Activated CD4-positive, alpha-beta T cell treated with anti-CD3 and anti-CD28 coated beads for 48 hours (primary cell): ENCODE measurements at regions not wholly inside any gene's neighbourhood (a gene's known extent, or its start where the extent isn't known, plus 50 kb on each side); places are given as distances from the start of the nearest gene placed in this dataset.
"Not testable (repeated sequence)": the region's sequence is repeated elsewhere in the genome, so short reads cannot be mapped to it uniquely, and the experiment has no call there.

Experiments used
- DNase-seq: peaks from one replicate; pipeline ENCODE4 v3.0.0-alpha.2; 2020

- no peak for DNase-seq
Measured at GRCh38 chr20:51955756-51956155, 153.4 kb upstream of the SALL4 start.

- no peak for DNase-seq
Measured at GRCh38 chr20:51953731-51954340, 151.5 kb upstream of the SALL4 start.

GRCh38 chr20:51950926-51951325 lies 148.6 kb upstream of the SALL4 start:
- DNase-seq = no peak

DNA sequence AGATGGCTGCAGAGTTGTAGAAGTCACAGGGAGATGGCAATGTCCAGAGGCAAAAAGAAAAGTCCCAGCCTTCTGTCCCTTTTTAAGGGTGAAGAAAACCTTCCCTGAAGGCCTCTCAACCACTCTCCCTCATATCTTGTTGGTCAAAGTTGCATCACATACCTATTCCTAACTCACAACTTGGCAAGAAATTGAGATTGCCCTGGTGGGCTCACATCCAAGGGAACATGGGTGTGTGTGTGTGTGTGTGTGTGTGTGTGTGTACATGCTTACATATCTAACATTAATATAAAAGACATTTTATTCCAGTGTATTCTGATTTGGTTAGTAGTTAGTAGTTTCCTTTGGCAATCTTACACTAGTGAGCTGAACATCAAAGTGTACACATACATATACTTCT lies 144.3 kb upstream of the SALL4 start:
- DNase-seq = no peak

GRCh38 chr20:51945881-51946280 lies 143.6 kb upstream of the SALL4 start:
- no peak for DNase-seq

- no peak for DNase-seq
Measured at GRCh38 chr20:51945177-51945576, 142.9 kb upstream of the SALL4 start.

DNA sequence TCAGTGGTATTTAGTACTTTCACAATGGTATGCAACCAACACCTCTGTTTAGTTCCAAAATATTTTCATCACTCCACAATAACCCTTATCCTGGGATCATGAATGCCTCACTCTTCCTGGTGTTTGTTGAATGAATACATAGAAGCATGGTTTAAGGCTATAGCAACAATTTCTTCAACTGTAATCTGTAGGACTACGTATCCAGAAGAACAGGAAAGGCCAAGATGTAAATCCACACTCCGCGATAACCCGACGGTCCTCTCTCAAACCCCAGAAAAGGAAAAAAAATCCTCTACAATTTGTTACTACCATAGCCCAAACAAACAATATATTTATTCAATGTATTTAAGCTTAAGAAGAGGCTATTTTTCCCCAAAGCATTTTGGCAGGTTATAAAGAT lies 141.4 kb upstream of the SALL4 start:
- DNase-seq = no peak

- DNase-seq = not testable (repeated sequence)
Measured at GRCh38 chr20:51943326-51943725, 141.0 kb upstream of the SALL4 start.

DNA sequence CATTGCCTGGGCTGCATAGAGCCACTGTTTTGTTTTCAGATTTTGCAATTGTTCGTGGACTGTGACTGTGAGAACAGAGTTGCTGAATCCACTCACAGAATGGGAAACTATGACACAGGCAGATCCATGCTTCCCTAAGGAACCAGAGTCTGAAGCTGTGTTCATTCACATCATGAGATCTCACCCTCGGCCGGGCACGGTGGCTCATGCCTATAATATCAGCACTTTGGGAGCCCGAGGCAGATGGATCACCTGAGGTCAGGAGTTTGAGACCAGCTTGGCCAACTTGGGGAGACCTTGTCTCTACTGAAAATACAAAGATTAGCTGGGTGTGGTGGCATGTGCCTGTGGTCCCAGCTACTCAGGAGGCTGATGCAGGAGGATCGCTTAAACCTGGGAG lies 139.2 kb upstream of the SALL4 start:
- no peak for DNase-seq

GRCh38 chr20:51939259-51939585 lies 136.9 kb upstream of the SALL4 start:
- no peak for DNase-seq

DNA sequence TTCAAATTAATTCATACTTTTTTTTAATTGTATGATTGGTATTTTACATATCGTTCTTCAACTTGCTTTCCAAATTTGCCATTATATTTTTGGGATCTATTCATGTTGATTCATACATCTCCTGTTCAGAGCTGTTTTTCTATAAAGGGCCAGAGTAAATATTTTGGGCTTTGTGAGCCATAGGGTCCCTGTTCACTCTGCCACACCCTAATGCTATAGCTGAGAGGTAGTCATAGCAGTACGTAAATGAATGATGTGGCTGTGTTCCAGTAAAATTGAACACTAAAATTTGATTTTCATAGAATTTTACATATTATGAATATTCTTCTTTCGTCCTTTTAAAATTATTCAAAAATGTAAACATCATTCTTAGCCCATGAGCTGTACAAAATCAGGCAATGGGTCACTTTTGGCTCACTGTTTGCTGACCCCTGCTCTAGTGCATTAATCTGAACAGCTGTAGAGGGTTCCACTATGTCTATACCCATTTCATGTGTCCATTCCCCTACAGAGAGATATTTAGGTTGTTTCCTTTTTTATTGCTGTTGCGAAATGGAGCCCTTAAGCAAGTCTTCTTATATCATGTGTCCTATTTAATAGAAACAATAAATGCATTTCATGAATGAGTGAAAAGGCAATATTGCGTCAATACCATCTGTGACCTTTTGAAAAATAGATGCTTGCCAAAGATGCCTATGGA lies 136.4 kb upstream of the SALL4 start:
- no peak for DNase-seq

DNA sequence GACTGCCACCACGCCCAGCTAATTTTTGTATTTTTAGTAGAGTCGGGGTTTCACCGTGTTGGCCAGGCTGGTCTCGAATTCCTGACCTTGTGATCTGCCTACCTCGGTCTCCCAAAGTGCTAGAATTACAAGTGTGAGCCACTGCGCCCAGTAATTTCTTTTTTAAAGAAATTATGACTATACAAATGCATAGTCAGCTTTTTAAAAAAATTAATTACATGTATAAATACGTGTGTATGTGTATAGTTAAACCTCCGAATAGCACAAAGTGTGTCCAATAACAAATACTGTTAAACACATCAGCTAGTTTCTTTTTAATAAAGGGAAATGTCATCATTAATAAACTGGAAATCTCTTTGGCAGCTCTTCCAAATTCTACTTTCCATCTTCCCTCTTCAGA lies 135.5 kb upstream of the SALL4 start:
- DNase-seq = no peak

DNA sequence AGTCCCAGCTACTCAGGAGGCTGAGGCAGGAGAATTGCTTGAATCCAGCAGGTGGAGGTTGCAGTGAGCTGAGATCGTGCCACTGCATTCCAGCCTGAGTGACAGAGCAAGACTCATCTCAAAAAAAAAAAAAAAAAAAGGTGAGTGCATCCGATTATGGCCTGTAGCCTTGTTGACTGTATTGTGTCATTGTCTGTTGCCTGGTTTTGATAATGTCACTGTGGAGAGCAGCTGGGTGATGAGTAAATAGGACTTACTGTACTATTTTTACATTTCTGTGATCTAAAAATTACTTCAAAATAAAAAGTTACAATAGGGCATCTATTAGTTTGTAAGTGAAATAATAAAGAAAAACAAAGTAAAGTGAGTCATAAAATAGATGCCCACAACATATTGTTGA lies 134.1 kb upstream of the SALL4 start:
- DNase-seq = no peak

- no peak for DNase-seq
Measured at GRCh38 chr20:51935003-51935358, 132.7 kb upstream of the SALL4 start.

DNA sequence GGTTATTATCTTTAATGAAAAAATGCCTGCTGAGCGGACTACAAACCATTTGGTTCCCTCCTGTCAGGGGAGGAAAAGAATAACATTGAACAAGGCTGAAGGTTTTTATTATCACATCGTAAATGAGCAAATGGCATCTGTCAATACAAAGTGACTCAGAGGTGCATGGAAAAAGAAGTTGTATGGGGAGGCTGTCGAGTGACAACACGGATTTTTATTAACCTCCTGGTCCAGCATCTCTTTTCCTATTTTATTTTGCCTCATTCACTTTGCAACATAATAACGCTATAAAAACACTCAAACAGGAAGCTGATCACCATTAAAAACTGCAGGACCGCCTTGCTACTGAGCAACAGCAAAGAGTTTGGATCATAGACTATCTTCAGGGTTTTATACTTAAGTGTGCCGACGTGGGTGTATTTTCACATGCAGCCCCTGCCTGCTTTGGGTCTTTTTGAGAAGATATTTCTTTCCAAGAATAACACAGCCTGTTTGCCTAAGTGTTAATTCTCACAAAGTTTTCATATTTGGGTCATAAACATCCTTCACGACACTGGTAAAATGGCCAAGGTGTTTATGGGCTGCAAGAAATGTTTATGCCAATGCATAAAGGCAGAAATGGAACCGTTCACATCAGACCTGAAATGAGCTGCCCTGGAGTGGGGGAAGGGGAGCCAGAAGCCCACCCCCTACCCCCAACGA lies 132.1 kb upstream of the SALL4 start:
- DNase-seq = no peak

DNA sequence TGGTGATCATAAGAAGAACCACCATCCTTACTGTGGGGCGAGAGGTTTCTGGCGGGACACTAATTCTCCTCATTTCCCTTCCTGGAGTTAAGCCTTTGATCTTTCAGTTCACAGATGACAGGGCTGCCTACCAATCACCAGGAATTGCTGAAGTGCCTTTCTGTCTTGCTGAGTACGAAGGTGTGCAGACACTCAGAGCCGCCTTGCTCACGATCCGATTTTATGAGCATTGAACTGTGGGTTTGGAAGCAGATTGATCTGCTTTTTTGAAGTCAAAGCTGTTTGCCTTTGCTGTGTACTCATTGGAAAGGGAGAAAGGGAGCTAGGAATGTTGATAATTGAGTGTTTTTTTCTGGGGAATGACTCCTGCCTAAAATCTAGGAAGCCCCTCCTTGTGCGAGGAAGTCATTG lies 129.1 kb upstream of the SALL4 start:
- no peak for DNase-seq

DNA sequence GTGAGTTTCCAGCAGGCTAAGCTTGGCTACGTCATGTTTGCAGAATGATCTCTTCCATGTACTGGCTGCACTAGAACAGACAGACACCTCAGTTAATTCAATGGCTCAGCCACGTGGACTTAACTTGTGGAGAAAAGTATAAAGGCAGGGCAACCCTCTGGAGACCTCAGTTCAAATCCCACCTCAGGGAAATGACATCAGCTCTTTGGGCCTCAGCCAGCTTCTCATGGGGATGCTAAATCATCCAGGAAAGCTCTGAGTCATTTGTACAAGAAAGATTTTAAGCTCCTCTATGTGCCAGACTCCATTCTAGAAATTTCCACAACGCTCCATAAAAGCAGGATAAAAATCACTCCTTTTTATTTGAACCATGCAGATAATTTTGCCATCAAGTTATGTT lies 128.5 kb upstream of the SALL4 start:
- no peak for DNase-seq

DNA sequence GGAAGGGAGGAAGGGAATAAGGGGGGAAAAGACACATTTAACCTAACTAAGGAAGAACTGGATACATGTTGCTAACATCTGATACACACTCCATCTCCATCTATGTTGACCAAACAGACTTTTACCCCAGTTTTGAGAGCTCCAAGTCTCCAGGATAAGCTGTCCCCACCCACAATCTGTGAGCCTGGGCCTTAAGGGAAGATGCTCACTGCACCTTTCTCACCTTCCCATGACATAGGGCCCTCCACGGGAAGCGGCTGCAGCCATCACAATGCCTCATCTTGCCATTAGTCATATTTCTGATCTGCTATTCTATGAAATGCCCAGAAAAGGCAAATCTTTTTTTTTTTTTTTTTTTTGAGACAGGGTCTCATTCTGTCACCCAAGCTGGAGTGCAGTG lies 126.6 kb upstream of the SALL4 start:
- no peak for DNase-seq

DNA sequence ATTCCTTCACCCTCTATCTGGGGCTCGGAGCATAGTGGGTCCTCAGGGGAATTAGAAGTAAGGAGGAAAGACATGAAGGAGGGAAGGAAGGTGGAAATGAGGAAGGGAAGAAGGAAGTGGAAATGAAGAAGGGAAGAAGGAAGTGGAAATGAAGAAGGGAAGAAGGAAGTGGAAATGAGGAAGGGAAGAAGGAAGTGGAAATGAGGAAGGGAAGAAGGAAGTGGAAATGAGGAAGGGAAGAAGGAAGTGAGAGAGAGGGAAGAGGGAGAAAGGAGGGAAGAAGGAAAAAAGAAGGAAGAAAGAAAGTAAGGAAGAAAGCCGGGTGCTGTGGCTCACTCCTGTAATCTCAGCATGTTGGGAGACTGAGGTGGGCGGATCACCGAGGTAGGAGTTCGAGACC lies 125.6 kb upstream of the SALL4 start:
- DNase-seq = not testable (repeated sequence)

DNA sequence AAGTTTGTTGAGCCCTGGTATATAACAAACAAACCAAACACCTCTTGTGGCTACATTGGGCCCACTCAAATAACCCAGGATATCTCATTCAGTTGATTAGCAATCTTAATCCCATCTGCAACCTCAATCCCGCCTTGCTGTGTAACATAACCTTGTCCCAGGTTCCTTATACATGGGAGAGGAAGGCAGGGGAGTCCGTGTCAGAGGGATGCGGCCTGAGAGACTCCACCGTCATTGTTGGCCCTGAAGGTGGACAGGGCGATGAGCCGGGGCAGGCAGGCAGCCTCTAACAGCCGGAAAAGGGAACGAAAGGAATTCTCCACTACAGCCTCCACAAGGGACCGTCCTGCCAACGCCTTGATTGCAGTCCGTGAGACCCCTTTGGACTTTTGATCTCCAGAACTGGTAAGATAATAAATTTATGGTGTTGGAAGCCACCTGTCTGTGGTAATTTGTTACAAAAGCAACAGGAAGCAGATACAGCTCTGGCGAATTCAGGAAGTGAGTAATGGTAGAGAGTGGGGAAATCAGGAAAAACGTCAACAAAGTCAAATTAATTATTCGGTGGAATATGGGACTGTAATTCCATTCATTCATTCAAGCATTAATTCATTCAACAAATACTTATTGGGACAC lies 124.5 kb upstream of the SALL4 start:
- no peak for DNase-seq

- no peak for DNase-seq
Measured at GRCh38 chr20:51924509-51924908, 122.2 kb upstream of the SALL4 start.

- no peak for DNase-seq
Measured at GRCh38 chr20:51923633-51924032, 121.3 kb upstream of the SALL4 start.

DNA sequence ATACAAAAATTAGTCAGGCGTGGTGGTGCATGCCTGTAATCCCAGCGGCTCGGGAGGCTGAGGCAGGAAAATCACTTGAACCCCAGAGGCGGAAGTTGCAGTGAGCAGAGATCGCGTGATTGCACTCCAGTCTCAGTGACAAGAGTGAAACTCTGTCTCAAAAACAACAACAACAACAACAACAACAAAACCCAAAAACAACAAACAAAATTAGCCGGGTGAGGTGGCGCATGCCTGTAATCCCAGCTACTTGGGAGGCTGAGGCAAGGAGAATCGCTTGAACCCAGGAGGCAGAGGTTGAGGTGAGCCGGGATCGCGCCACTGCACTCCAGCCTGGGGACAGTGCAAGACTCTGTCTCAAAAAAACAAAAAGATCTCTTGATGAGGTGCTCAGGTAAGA lies 120.5 kb upstream of the SALL4 start:
- not testable (repeated sequence) for DNase-seq

DNA sequence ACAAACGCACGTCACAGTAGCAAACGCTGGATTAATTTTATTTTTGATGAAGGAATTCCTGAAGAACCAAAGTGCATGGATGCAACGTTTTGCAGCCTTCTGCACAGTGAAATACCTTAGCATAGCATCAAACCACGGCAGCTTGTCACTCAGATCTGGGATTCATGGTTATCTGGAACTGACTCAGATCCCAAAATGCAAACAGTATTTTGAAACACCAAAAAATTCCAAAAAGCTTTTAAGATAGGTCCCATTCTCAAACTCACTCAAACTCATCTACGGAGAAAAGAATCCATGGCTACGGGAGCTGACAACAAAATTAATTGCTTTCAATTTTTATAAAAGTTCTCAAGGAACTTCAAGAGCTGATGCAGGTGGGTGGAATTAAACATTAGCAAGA lies 116.2 kb upstream of the SALL4 start:
- DNase-seq = no peak
